ENCODE measurements at regions not wholly inside any gene's neighbourhood (a gene's known extent, or its start where the extent isn't known, plus 50 kb on each side); places are given as distances from the start of the nearest gene placed in this dataset.

DNA sequence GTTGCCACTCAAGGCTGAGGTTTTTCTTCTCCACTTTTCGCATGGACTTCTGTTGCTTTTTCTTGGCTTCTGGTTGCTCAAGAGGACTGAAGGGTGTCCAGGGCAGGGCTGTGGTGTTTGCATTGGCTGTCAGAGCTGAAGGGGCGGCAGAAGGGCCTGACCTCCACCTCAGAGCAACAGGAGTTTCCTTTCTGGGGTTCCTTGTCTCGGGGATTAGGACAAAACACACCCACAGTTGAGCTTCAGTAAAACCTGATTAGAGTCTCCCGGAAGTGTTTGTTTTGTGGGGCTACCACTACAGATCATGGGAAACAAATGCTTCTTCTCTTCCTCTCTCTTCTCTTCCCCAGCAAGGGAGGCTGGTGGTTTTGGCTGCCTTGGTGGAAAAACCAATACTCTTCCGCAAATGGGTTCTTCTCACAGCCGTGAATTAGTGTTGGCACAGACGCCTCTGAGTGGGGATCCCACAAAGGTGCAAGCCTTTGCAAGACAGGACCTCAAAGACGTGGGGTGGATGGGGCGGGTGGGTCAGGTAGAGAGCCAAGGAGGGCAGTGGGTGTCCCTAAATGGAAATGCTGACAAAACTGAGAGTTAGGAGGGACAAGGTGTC lies 317.7 kb upstream of the TBX3 start:
- peaks cover 18% of the 10 kb centered on the region for H3K27me3 Mint-ChIP-seq (ENCODE audit: low read depth, poor library complexity)
- TF ChIP-seq, protein P1, sequence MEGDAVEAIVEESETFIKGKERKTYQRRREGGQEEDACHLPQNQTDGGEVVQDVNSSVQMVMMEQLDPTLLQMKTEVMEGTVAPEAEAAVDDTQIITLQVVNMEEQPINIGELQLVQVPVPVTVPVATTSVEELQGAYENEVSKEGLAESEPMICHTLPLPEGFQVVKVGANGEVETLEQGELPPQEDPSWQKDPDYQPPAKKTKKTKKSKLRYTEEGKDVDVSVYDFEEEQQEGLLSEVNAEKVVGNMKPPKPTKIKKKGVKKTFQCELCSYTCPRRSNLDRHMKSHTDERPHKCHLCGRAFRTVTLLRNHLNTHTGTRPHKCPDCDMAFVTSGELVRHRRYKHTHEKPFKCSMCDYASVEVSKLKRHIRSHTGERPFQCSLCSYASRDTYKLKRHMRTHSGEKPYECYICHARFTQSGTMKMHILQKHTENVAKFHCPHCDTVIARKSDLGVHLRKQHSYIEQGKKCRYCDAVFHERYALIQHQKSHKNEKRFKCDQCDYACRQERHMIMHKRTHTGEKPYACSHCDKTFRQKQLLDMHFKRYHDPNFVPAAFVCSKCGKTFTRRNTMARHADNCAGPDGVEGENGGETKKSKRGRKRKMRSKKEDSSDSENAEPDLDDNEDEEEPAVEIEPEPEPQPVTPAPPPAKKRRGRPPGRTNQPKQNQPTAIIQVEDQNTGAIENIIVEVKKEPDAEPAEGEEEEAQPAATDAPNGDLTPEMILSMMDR (IDR thresholded peaks at IDR 0.05), result no peak
- H3K36me3 Mint-ChIP-seq (ENCODE audit: low read depth), result peaks cover 1% of the 10 kb centered on the region
- no peak overlapping the region for H3K27ac Mint-ChIP-seq
- H3K9me3 Mint-ChIP-seq, result peaks cover 6% of the 10 kb centered on the region
- no peak for DNase-seq
- peaks cover 40% of the 10 kb centered on the region for H3K4me1 Mint-ChIP-seq
- H3K4me3 Mint-ChIP-seq, result no peak overlapping the region

DNA sequence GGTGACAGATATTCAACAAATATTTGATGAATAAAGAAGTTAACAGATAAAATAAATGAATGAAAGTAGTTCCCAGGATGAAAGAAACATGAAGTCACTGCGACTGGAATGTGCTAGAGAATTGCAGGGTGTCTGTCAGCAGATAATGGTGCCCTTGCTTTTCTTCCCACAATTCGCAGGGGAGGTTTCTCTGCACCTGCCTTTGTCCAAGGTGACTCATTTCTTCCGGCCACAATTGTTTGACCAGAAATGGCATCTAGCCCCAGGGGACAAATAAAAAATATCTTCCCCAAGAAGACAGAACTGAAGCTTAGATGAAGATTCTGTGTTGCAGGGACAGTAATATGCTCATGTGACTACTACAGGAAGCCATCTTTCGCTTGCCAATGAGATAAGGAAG lies 316.1 kb upstream of the TBX3 start:
- Mint-ChIP-seq H3K27ac (no peak overlapping the region), H3K36me3 (ENCODE audit: low read depth) (peaks cover 5% of the 10 kb centered on the region), H3K27me3 (ENCODE audit: low read depth, poor library complexity) (peaks cover 11% of the 10 kb centered on the region), H3K9me3 (peaks cover 21% of the 10 kb centered on the region), H3K4me1 (peaks cover 43% of the 10 kb centered on the region), H3K4me3 (no peak overlapping the region)
- no peak for DNase-seq
- TF ChIP-seq, protein P1 (IDR thresholded peaks at IDR 0.05), result no peak

DNA sequence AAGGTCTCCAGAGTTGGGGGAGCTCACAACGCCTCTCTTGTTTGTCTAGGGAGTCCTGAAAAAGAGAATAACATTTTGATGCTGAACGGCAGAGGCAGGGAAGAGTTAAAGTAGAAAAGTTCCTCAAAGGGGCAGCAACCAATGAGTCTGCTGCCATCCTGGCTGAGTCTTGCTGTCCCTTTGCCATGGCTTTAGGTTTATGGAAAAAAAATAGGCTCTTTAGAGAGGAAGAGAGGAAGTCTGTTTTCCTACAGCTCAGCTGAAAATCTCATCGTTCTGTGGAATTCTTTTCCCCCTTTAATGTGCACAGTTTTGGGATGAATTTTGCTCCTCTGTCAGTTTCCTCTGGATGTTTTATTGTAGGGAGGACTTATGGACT lies 314.8 kb upstream of the TBX3 start:
- Mint-ChIP-seq H3K36me3 (ENCODE audit: low read depth) (peaks cover 5% of the 10 kb centered on the region), H3K27me3 (ENCODE audit: low read depth, poor library complexity) (peaks cover 12% of the 10 kb centered on the region), H3K4me3 (no peak overlapping the region), H3K4me1 (peaks cover 53% of the 10 kb centered on the region), H3K9me3 (peaks cover 24% of the 10 kb centered on the region), H3K27ac (no peak overlapping the region)
- TF ChIP-seq, protein P1 (IDR thresholded peaks at IDR 0.05), result no peak
- DNase-seq, result no peak

DNA sequence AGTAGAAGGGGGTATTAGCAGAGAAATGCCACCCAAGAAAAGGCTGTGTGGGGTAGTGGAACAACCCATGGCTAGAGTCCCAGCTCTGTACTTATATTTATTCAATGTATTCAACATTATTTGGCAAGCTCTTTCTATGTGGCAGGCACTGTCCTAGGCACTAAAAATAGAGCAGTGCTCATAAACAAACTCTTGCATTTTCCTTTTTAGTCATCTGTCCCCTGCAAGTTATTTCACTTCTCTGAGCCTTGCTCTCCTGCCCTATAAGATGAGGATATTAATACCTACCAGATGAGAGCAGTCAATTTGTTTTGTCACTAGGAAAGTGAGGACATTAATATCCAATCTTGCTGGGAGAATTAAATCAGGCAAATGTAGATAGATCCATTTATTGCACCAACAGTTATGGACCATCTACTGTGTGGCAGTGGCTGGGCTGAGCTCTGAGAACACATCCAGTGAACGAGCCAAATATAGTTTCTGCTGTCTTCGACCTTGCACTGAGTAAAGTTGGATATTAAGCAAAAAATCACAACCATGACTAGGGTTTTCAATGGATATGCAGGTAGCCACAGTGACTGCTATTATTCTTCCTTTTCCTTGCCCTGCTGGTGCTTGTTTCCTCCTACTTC lies 314.3 kb upstream of the TBX3 start:
- TF ChIP-seq, protein P1 (IDR thresholded peaks at IDR 0.05), result no peak
- Mint-ChIP-seq H3K36me3 (ENCODE audit: low read depth) (peaks cover 5% of the 10 kb centered on the region), H3K9me3 (peaks cover 24% of the 10 kb centered on the region), H3K27ac (no peak overlapping the region), H3K4me3 (no peak overlapping the region), H3K27me3 (ENCODE audit: low read depth, poor library complexity) (peaks cover 14% of the 10 kb centered on the region), H3K4me1 (peaks cover 57% of the 10 kb centered on the region)
- no peak for DNase-seq

DNA sequence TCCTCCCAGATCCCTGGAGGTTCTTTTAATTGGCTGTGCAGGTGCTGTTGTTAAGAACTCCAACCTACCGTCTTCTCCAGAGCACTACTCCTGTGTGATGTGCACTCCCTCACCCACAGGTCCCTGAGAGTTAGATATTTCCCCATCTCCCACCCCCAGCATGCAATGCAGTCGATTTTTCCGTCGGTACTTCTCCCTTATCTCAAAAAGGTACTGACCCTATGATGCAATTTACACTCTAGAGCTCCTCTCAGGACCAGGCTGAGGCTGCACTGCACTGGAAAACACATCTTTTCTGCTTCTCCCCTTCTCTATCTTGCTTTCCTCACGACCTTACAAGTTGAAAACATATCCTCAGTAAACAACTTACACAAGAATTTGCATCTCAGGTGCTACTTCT lies 312.4 kb upstream of the TBX3 start:
- H3K9me3 Mint-ChIP-seq, result peaks cover 24% of the 10 kb centered on the region
- H3K4me3 Mint-ChIP-seq, result no peak overlapping the region
- H3K36me3 Mint-ChIP-seq (ENCODE audit: low read depth), result peaks cover 5% of the 10 kb centered on the region
- H3K4me1 Mint-ChIP-seq, result peaks cover 46% of the 10 kb centered on the region
- no peak for DNase-seq
- peaks cover 14% of the 10 kb centered on the region for H3K27me3 Mint-ChIP-seq (ENCODE audit: low read depth, poor library complexity)
- TF ChIP-seq, protein P1 (IDR thresholded peaks at IDR 0.05), result no peak
- no peak overlapping the region for H3K27ac Mint-ChIP-seq

DNA sequence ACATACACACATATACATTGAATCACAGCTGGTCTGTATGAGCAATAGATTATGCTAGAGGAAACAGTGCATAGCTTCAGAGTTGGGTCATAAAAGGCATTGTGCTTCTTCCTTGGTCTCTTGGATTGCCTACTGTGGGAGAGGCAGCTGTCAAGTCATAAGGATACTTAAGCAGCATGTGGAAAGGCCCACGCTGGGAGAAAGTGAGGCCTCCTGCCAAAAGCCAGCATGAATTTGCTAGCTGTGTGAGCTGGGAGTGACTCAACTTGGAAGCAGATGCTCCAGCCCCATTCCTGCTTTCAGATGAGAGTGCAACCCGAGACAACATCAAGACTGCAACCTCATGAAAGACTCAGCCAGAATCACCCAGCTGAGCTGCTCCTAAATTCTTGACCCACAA lies 311.9 kb upstream of the TBX3 start:
- Mint-ChIP-seq H3K36me3 (ENCODE audit: low read depth) (peaks cover 5% of the 10 kb centered on the region), H3K4me1 (peaks cover 45% of the 10 kb centered on the region), H3K4me3 (no peak overlapping the region), H3K9me3 (peaks cover 24% of the 10 kb centered on the region), H3K27ac (no peak overlapping the region), H3K27me3 (ENCODE audit: low read depth, poor library complexity) (peaks cover 14% of the 10 kb centered on the region)
- TF ChIP-seq, protein P1 (IDR thresholded peaks at IDR 0.05), result no peak
- no peak for DNase-seq

All from nephron progenitor cell (in vitro differentiated cells).